Stomach smooth muscle (tissue), 2 donors: ENCODE measurements at regions not wholly inside any gene's neighbourhood (a gene's known extent, or its start where the extent isn't known, plus 50 kb on each side); places are given as distances from the start of the nearest gene placed in this dataset.

Experiments used
- H3K27ac ChIP-seq: one replicate; pipeline ENCODE4 v1.7.0; 2013; ENCODE audit warnings: mild to moderate bottlenecking, low read length, inconsistent platforms
- H3K27me3 ChIP-seq, 2 donors: one replicate each; pipeline ENCODE4 v1.7.0; 2013; ENCODE audit warnings: low read length in 2 of 2; ENCODE audit not compliant: insufficient read depth in 2 of 2, control insufficient read depth in 1 of 2
- H3K36me3 ChIP-seq, 2 donors: one replicate each; pipeline ENCODE4 v1.7.0; 2013; ENCODE audit warnings: low read length in 2 of 2; ENCODE audit not compliant: control insufficient read depth in 2 of 2, insufficient read depth in 2 of 2
- H3K4me1 ChIP-seq: one replicate; pipeline ENCODE4 v1.7.0; 2013; ENCODE audit warnings: low read length; ENCODE audit not compliant: control insufficient read depth, insufficient read depth
- H3K4me3 ChIP-seq, 2 donors: one replicate each; pipeline ENCODE4 v1.7.0; 2013; ENCODE audit warnings: low read length in 2 of 2
- H3K9ac ChIP-seq, 2 donors: one replicate each; pipeline ENCODE4 v1.7.0; 2013; ENCODE audit warnings: low read length in 2 of 2, mild to moderate bottlenecking in 1 of 2
- H3K9me3 ChIP-seq, 2 donors: one replicate each; pipeline ENCODE4 v1.7.0; 2013; ENCODE audit warnings: low read length in 2 of 2; ENCODE audit not compliant: control insufficient read depth in 2 of 2
- donor health status: healthy.
- donor health status: Pancreatic carcinoma.

DNA sequence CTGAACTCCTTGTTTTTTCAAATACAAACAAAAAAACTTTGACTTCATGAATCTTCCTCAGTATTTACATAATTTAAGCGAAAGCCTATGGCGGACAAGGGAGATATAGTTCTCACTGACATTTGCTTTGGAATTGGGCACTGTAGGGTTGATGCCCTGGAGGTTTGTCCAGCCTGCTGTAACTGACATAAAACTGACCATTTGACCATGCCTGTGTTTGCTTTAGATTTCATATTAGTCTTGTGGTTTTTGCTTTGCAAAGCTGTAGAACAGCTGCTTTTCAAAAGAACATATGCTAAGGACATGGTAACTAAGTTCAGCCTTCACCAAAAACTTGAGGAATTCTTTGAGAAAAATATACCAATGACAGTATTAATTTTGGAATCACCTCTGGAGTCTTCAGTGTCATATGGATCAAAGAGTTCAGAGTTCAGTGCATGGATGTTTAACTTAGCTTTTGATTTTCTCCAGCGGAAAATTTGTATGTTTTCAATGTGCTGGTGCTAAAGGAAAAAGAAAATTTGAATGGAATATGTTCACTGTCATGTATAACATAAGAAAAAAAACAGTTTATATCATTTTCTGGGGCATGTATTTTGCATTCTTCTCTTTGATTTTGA lies 1013.1 kb downstream of the NR2F1-AS1 start:
- H3K4me3 ChIP-seq = no peak overlapping the region
- no peaks in the 10 kb centered on the region for H3K4me1 ChIP-seq
- no peaks in the 10 kb centered on the region for H3K9me3 ChIP-seq
- H3K27ac ChIP-seq = no peak overlapping the region
- H3K9ac ChIP-seq = no peak overlapping the region
- H3K27me3 ChIP-seq = no peaks in the 10 kb centered on the region
- no peaks in the 10 kb centered on the region for H3K36me3 ChIP-seq

DNA sequence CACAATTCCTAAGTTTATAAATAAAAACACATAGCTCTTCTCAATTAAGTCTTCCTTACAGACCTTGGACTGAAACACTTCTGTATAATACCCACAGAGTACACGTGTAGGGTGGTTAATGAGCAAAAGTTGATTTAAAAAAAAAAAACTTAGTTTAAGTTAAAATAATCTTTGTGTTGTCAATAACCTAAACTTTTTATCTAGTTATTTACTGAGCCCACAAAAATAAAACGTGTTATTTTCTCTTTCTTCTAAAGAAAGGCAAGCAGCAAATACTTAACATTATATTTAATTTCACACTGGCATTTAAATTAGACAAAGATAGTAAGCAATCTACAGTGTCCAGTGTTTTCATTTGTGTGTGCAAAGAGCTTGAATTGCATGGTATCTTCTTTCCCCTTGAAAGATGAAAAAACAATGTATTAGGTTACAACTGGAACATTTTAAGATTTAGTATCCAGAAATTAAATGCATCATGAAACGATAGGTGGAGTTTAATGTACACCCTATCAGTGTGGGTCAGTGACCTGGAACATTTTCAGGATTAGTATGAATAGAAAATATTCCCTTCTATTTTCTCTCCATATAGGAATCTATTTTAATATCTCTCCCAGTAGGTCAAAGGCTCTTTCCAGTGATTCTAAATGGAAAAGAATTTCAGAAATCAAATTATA lies 1014.8 kb downstream of the NR2F1-AS1 start:
- no peak overlapping the region for H3K9ac ChIP-seq
- no peaks in the 10 kb centered on the region for H3K9me3 ChIP-seq
- no peak overlapping the region for H3K4me3 ChIP-seq
- no peaks in the 10 kb centered on the region for H3K27me3 ChIP-seq
- no peaks in the 10 kb centered on the region for H3K36me3 ChIP-seq
- no peak overlapping the region for H3K27ac ChIP-seq
- H3K4me1 ChIP-seq = no peaks in the 10 kb centered on the region

DNA sequence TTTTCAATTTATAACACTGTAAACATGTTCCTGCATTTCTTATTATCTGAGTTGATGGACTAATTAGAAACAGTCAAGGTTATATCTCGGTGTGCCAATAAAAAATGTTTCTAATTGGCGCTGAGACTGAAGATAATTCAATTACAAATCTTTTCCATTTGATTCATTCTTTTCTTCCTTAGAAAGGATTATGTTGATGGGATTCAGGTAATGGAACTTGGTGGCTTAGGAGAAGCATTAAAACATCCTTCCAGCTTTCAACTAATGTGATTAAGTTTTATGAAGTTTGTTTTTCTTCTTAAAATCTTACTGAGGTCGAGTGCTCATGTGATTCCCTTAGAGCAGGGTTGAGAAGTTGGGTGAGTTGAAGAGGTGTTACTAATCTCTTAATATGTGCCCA lies 1015.3 kb downstream of the NR2F1-AS1 start:
- Histone ChIP-seq H3K4me3 (no peak overlapping the region), H3K9me3 (no peaks in the 10 kb centered on the region), H3K9ac (no peak overlapping the region), H3K27me3 (no peaks in the 10 kb centered on the region), H3K4me1 (no peaks in the 10 kb centered on the region), H3K36me3 (no peaks in the 10 kb centered on the region), H3K27ac (no peak overlapping the region)

GRCh38 chr5:92562065-92562464 lies 1019.0 kb downstream of the NR2F1-AS1 start:
- H3K4me3 ChIP-seq = no peak overlapping the region
- no peaks in the 10 kb centered on the region for H3K27me3 ChIP-seq
- H3K9ac ChIP-seq = no peak overlapping the region
- H3K36me3 ChIP-seq = no peaks in the 10 kb centered on the region
- no peak overlapping the region for H3K27ac ChIP-seq
- no peaks in the 10 kb centered on the region for H3K9me3 ChIP-seq
- no peaks in the 10 kb centered on the region for H3K4me1 ChIP-seq

DNA sequence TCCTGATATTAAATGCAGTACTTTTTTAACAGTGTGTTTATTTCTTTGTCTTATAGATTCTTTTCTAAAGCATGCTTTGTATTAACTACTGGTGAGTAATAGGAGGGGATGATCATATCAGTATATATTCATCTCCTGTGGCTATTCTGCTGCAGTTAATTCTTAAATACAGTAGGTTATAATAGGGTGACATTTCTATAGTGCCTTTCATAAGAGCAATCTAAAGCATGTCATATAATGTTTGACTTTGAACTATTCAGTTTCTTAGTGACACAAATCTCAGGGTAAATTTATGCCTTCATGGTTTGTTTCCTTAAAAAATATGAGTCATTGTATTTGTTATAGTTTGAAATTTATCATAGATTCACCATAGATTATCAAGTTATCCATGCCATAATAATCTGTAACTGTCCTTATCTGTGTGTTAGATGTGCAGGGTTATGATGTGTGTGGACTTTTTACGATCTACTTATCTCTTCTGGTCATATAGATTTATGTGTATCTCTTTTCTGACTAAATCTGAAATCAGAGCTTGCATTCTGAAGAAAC lies 1019.5 kb downstream of the NR2F1-AS1 start:
- Histone ChIP-seq H3K27me3 (no peaks in the 10 kb centered on the region), H3K27ac (no peak overlapping the region), H3K9me3 (no peaks in the 10 kb centered on the region), H3K4me1 (no peaks in the 10 kb centered on the region), H3K36me3 (no peaks in the 10 kb centered on the region), H3K9ac (no peak overlapping the region), H3K4me3 (no peak overlapping the region)

DNA sequence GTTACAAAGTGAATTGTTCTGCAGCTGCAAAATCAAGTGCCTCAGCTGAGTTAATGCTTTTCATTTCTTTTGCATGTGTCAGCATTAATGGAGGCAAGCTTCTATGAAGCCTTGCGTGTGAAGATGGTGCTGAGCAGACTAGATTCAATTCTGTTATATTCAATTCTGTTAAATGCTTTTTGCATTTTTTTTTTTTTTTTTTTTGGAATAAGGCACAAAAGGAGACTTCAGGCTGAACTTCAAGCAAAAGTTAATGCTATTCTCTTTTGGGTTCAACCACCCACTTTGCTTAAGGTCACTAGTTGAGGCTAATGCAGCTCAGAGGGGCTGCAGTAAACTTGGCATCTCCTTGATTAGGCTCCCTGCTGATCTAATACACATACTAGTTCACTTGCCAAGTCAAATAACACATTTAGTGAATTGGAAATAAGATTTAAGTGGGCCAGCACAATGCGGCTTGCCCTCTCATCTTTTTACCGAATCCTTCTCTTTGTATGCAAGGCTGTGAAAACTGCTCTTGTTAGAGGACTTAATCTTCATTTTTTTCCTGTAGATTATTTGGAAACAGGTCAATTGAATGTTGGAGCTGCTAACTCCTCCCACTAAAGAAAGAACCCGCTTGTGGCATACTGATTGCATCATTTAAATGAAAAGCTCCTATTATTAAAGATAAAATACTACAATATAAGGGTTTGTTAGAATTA lies 1020.2 kb downstream of the NR2F1-AS1 start:
- Histone ChIP-seq H3K27me3 (no peaks in the 10 kb centered on the region), H3K9ac (no peak overlapping the region), H3K27ac (no peak overlapping the region), H3K4me3 (no peak overlapping the region), H3K9me3 (no peaks in the 10 kb centered on the region), H3K36me3 (no peaks in the 10 kb centered on the region), H3K4me1 (no peaks in the 10 kb centered on the region)

DNA sequence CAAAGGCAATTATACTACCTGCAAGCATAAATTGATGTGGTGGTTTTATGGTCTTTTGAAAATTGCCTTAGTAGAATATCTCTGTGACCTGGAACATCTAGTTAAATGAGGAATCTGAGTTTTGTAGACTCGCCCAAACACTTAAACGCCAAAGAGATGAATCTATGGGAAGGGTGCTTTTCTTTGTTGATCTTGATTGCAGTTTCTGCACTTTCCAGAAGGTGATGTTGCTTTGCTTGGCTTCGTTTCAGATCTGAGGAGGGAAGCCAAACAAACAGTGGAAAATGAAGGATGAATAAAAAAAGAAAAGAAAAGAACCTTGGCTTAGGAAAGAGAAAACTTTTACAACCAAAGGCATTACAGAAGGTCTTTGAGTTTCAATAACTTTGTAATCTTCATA lies 1021.2 kb downstream of the NR2F1-AS1 start:
- Histone ChIP-seq H3K27ac (no peak overlapping the region), H3K9me3 (no peaks in the 10 kb centered on the region), H3K36me3 (no peaks in the 10 kb centered on the region), H3K9ac (no peak overlapping the region), H3K4me1 (no peaks in the 10 kb centered on the region), H3K4me3 (no peak overlapping the region), H3K27me3 (no peaks in the 10 kb centered on the region)

DNA sequence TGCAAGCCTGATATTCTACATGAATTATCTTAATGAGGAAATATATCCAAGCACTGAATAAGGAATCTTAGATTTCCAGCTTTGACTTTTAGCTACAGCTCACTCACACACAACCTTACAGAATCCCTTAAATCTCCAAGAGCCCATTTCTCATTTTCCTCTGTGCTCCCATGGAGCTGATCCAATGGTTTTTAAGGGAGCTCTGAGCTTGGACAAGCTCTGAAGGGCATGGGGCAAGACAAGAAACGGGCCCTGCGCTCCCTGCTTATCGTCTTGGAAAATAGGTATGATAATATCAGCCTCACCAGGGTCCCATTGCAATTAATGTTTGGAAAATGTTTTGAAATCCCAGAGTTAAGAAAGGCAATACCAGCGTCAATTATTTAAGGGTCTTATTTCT lies 1021.7 kb downstream of the NR2F1-AS1 start:
- no peak overlapping the region for H3K4me3 ChIP-seq
- H3K27me3 ChIP-seq = no peaks in the 10 kb centered on the region
- H3K9me3 ChIP-seq = no peaks in the 10 kb centered on the region
- H3K4me1 ChIP-seq = no peaks in the 10 kb centered on the region
- no peak overlapping the region for H3K27ac ChIP-seq
- no peaks in the 10 kb centered on the region for H3K36me3 ChIP-seq
- no peak overlapping the region for H3K9ac ChIP-seq

- H3K27me3 ChIP-seq = no peaks in the 10 kb centered on the region
- H3K4me3 ChIP-seq = no peak overlapping the region
- no peaks in the 10 kb centered on the region for H3K4me1 ChIP-seq
- H3K9ac ChIP-seq = no peak overlapping the region
- H3K36me3 ChIP-seq = no peaks in the 10 kb centered on the region
- H3K9me3 ChIP-seq = no peaks in the 10 kb centered on the region
- no peak overlapping the region for H3K27ac ChIP-seq
Measured at GRCh38 chr5:92556747-92557146, 1024.3 kb downstream of the NR2F1-AS1 start.

- H3K4me1 ChIP-seq = no peaks in the 10 kb centered on the region
- H3K9me3 ChIP-seq = no peaks in the 10 kb centered on the region
- no peaks in the 10 kb centered on the region for H3K27me3 ChIP-seq
- no peak overlapping the region for H3K9ac ChIP-seq
- no peaks in the 10 kb centered on the region for H3K36me3 ChIP-seq
- no peak overlapping the region for H3K27ac ChIP-seq
- no peak overlapping the region for H3K4me3 ChIP-seq
Measured at GRCh38 chr5:92554447-92555085, 1026.5 kb downstream of the NR2F1-AS1 start.
